GM19467 (cell line): ENCODE measurements at regions not wholly inside any gene's neighbourhood (a gene's known extent, or its start where the extent isn't known, plus 50 kb on each side); places are given as distances from the start of the nearest gene placed in this dataset.

Source experiments
- ATAC-seq: cut with Tn5 transposase; IDR thresholded peaks from one replicate; pipeline ENCODE4 v1.9.1; 2021; ENCODE audit warnings: mild to moderate bottlenecking, moderate library complexity; ENCODE audit not compliant: unreplicated experiment

DNA sequence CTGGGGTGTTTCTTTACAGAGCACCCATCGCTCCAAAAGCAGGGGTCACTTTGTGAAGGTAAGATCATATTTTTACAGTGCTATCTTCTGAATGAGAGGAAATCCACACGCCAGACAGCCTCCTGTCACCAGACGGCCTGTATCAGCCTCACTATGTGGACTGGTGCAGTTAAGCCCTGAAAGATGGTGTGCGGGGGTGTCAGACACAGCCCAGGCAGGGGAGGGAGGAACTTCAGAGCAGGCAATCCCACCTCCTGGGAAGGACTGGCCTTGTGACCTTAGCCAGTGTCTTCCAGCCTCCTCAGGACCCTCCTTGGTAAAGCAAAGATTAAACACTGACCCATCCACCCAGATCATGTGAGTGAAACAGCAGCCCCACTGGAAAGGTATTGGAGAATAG, 249.4 kb upstream of the CTAGE1 start:
- ATAC-seq = no peak

DNA sequence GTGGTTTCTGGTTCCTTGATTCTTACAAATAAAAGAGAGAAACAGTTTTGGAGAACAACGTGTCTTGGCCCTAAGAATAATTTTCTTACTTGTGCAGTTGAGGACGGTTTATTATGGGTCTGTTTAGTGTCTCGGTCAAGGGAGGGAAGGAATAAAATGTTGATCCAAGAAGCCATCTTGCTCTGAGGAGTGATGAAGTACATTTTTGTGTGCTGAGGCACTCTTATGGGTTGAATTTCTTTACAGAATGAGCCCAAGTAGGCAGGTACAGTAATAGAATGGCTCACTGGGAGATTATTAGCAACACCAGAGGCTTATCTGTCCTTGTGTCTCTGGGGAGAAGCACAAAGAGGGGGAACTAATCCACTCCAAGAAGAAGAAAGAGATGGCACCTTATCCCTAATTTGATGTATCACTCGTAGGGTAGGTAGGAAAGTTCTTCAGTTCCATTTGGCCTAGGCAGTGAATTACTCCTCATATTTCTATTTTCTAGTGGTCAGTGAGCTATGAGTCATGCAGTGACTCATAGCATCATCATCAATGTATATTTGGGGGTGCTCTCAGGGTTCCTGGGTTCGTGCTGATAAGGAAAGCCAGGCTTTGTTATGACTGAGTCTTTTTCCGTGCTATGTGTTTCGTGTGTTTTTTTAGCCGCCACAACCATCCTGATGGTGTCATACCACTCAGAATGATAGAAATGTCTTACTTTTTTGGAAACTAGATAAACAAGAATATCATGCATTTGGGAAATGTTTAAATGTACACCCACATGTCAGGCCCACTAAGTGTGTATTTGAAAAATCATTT, 250.1 kb upstream of the CTAGE1 start:
- ATAC-seq = no peak

DNA sequence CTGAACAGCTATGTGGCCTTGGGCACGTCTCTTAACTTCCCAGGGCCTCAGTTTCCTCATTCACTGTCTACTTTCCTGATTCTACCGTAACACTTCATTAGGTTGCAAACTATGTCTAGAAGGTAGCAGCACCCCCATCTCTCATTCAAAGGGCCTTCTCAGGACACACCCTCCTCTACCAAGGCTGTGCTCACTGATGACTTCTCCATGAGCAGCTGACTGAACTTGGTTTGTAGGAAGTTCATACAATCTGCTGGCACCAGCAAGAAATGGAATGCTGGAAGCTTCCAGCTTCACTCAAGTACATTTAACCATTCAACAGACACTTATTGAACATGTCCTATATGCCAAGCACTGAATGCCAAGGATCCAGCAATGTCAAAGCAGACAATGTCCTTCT, 250.8 kb upstream of the CTAGE1 start:
- ATAC-seq = no peak

DNA sequence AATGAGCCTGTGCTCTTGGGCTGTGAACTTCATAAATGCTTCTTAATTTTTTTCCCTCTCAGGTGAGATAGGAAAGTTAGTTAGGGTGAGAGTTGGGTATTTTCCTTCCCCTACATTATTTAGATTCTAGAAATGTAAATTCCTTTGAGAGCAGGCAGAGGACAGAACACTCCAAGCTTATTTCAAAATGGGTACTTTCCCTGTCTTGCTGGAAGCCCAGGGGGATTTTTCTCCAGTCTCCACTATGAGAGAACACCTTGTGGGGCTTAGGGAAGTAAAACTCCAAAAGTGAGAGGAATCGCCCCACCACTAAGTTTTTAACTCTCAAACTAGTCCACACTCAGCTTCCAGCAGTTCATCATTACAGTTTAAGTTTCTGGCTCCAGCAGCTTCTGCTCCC, 253.2 kb upstream of the CTAGE1 start:
- no peak for ATAC-seq

DNA sequence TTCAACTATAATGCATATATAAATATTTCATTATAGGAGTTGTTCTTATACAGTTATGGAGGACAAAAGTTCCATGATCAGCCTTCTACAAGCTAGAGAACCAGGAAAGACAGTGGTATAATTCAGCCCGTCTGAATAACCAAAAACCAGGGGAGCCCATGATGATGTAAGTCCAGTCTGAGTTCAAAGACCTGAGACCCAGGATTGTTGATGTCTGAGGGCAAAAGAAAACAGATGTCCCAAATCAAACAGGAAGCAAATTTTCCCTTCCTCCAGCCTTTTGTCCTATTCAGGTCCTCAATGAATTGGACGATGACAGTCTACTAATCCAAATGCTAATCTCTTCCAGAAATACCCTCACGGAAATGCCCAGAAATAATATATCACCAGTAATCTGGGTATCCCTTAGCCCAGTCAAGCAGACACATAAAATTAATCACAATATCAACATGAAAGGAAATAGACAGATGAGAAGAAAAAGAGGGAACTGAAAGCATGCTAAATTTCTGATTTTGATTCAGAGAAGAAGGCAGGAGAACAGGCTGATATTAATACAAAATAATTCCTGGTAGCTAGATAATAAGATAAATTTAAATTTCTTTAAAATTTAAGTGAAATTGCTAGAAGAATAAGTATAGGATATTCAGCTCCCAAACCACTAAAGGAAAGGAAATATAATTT, 255.6 kb upstream of the CTAGE1 start:
- no peak for ATAC-seq

DNA sequence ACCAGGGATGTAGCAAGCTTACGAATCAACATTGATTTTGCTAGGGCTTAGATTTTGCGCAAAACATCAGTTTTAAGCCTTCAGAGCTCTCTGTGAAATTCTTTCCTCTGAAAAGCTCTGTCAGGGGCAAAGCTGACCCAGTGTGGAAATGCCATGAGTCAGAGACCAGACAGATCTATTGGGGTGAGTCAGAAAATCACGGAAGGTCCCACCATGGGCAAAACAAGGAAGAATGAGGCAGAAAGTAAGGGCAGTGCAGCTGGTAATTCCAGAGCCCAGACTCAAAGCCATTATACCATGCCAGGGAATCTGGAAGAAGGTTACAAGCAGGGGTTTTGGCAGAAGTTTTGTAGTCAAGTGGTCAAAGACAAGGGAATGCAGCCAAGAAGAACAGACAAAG, 256.6 kb upstream of the CTAGE1 start:
- ATAC-seq = no peak

DNA sequence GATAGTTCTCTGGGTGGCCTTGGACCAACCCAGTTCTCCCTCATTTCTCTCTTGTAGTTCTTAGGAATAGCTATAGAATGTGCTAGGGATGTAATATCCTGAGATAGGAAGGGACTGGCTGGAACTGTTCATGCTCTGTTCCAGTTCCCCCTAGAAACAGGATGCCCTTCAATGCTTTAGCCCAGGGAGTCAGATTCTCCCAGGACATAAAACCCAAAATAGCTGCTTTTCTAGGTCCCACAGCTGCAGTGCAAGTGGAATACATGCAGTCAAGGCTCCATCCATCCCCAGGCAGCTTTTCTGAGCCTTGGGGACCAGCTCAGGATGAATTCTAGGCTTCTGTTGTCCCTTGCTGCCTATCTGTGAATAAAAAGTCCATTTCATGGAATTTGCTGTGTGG, 257.3 kb upstream of the CTAGE1 start:
- no peak for ATAC-seq

DNA sequence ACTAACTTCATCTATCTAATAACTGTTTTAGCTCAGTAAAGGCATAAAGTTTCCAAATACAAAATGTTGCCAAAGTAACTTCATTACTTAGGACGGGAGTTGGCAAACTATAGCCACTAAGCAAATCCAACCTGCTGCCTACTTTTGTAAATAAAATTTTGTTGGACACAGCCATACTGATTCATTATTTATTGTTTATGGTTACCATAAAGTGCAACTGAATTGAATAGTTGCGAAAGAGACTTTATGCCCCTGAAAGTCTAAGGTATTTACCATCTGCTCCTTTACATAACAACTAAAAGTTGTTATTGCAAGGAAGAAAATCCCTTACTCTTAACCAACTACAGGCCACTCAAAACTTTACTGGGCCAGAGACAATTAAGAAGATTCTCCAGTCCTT, 256.7 kb upstream of the RBBP8 start:
- ATAC-seq = no peak

DNA sequence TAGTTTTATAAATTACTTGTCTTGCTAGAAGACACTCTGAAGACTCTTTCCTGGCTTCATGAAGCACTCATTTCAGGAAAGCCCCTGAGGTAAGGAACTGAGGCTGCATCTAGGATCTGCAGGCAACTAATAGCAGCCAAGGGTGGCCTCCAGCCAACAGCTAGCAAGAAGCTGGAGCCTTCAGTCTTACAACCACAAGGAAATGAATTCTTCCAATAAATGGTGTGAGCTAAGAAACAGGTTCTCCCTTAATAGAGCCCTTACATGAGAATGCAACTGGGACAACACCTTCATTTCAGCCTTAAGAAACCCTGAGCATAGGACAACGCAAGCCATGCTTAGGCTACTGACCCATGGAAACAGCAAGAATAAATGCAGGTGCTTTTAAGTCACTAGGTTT, 254.6 kb upstream of the RBBP8 start:
- ATAC-seq = no peak

DNA sequence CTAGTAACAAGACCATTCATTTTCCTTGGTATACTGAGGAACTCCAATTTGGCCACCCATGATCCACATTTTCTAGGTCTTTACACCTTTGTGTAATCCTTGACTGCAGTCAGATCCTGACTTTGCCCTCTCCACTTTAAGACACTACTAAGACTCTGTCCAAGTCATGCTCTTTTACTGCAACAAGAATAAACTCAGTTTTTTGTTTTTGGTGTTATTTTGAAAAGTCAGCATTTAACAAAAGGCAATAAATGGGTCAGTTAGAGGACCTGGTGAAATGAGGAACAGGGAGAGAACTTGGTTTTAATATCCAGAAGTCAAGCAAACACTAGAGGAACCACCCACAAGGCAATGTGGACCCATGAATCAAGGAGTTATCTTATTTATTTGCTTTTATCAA, 252.2 kb upstream of the RBBP8 start:
- no peak for ATAC-seq

DNA sequence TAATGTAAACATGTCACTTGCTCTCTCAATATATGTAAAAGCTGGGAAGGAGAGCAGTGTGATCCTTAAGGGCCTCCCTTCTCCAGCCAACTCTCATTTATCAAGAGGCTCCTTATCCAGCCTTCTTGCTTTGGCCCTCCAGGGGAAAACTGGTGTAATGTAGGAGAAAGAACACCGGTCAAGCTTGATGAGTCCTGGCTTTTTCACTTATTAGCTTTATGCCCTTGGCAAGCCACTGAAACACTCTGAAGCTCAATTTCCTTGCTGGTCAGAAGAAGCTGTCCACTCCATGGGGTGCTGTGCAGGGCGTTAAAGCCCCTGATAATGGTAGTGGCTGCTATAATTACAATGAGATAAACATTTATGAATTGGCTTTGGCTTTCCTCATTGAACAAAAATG, 251.2 kb upstream of the RBBP8 start:
- no peak for ATAC-seq

DNA sequence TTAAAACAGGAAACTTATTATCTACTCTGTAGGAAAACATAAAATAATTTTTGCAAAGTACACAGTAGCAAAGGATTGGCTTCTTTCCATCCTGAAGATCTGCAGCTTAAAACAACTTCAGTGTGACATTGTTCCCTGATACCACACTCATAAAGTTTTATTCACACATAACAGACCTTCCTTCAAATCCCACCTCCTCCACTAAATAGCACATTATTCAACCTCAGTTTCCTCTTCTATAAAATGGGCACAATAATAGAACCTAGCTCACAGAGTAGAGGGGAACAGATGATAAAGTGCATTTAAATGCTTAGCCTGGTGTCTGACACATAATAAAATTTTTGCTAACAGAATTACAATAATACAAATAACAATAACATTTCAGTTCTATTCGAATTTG, 250.4 kb upstream of the RBBP8 start:
- ATAC-seq = no peak

DNA sequence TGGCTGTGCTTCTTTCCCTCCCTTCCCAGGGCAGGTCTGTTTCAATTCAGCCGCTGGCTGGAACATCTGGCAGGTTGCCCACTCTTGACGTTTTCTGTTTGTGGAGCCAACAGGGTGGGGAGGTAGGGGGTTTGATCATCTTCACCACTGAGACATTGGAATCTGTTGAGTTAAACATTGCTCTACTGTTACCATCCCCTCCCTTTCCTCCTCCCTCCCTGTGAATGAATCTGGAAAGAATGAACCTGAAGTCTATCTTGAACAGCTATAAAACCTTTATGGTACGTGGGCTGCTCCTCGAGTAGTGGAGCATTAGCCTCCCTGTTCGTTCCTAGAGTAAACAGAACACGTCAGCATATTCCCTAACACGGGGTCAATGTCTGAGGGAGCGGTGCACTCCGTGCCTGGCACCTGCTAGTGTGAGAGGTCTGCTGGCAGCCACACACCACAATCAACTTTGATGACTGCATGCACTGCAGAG, 249.9 kb upstream of the RBBP8 start:
- ATAC-seq = no peak

DNA sequence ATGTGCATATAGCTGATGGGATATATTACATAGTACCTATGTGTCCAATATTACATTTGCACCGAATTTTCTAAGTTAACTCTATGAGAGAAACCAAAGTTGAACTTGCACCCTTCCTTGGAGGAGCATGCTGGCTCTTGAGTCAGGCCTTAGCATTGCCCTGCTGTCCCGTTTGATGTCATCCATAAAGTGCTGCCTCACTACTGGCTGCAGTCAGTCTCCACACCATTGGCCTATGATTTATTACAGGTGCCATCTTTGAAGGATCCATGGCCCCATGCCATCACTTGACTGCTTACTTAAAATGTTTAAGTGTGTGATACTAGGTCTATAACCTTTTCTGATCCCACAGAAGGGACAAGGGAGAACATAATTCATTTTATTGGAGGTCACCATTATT, 249.3 kb upstream of the RBBP8 start:
- no peak for ATAC-seq

DNA sequence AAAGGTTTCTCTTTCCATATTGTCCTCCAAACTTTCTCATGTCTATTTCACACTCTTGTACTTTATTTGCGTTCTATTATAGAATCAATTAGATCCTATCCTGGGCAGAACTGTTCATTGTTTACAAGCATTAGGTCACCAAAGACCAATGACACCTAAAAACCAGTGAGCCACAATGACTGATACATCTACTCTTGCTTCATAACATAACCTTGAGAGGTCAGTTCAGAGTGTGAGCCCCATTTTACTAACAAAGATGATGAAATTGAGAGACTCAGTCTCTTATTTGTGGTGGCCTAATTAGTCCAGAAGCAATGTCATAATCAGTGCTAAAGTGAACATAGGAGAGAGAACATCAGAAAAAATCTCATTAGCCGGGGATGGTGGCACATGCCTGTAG, 248.9 kb upstream of the RBBP8 start:
- ATAC-seq = no peak

DNA sequence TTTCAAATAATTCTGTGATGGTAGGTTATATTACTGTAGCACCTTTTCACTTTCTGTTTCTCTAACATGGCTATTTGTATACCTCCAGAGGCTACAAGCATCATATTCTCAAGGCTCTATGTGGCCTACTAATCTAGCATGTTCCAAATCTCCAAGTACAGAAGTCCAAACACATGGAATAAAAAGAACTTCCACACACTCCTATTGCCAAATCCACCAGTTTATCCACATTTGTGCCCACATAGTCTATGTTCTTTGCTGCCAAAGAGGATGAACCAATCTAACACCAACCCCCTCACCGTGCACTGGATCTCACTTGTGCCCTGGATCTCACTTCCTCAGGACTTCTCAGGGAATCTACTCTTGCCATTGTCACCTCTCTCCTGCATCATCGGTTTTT, 247.3 kb upstream of the RBBP8 start:
- ATAC-seq = no peak

DNA sequence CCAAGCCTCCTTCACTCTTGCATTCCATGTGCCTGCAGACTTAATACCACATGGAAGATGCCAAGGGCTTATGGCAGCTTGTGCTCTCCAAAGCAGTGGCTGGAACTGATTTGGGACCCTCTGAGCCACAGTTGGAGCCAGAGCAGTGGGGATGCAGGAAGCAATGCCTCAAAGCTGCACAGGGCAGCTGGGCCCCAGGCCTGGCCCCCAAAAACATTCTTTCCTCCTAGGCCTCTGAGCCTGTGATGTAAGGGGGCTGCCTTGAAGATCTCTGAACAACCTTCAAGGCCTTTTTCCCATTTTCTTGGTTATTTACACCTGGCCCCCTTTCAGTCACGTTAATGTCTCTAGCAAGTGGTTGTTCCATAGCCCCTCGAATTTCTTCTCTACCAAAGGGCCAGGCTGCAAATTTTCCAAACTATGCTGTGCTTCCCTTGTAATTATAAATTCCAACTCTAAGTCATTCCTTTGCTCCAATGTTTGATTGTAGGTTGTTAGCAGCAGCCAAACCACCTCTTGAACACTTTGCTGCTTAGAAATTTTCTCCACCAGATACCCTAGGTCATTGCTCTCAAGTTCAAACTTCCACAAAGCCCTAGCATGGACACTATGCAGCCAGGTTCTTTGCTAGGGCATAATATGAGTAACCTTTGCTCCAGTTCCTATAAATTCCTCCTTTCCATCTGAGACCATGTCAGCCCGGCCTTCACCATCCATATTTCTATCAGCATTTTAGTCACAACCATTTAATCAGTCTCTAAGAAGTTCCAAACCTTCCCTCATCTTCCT, 245.0 kb upstream of the RBBP8 start:
- ATAC-seq = no peak

DNA sequence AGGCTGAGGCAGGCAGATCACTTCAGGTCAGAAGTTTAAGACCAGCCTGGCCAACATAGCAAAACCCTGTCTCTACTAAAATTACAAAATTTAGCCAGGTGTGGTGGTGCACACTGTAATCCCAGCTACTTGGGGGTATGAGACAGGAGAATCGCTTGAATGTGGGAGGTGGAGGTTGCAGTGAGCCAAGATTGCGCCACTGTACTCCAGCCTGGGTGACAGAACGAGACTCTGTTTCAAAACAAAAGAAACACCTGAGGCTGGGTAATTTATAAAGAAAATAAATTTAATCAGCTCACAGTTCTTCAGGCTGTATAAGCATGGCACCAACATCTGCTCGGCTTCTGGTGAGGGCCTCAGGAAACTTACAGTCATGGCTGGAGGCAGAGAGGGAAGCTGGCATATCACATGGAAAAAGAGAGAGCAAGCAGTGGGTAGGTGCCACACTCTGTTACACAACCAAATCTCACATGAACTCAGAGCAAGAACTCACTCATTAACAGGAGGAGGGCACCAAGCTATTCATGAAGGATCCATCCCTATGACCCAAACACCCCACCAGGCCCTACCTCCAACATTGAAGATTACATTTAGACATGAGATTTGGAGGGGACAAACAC, 244.1 kb upstream of the RBBP8 start:
- no peak for ATAC-seq

DNA sequence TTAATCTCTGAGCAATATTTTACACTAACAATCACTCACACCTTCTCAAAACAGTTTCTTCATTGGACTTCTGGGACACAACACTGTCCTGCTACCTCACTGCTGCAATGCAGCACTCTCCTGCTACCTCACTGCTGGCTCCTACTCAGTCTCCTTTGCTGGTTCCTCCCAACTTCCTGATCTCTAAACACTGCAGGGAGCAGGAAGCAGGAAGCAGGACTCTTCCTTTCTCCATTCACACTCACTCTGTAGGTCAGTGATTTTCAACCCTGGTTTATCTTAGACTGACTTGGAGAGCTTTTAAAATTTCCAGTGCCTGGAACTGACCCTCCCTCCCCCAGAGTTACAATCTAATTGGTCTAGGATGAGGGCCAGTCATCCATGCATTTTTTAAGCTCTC, 243.4 kb upstream of the RBBP8 start:
- ATAC-seq = no peak

DNA sequence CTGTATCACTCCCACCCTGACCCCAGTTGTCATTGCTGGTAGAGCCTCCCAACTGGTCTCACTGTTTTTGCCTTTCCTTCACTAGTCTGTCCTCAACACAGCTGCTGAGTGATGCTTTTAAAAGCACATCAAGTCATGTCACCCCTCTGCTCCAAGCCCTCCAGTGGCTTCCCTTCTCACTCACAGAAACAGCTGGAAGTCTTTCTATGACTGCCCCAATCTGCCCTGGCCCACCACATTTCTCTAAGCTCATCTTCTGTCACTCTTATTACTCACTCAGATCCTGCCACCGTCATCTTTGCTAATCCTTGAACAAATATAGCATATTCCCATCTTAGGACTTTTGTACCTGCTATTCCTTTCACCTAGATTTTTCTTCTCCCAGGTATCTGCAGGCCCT, 242.6 kb upstream of the RBBP8 start:
- ATAC-seq = no peak

DNA sequence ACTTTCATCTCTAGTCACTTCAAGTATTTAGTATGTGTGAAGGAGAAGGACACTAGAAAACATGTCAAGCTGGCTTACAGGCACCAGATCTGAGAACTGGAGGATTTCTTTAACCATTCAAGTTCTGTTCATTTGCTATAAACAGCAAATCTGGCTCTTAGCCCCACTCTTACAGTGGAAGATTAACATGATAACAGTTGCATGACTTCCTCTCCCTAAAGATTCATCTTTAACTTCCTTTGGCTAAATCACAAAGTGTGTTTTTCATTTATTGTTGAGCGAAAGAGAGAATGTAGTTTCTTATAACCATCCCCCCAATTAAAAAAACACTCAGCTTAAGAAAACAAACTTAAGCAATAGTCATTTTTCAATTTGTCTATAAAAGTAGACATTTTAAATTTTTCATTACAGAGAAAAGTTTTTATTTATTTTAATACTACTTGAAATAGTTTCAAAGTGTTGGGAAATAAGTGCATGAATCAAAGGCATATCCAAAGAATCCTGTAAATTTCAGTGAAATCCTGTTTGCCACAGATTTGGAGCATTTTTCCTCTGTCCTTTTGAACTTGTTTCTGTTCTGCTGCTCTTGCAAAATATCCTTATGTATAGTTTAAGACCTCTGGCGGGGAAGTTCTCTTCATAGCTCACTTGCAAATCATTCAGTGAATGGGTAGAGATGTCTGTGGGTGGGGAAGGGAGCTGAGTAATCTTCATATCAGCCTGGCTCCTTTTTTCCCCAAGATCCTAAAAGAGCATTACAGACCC, 241.0 kb upstream of the RBBP8 start:
- no peak for ATAC-seq
